ENCODE measurements at regions not wholly inside any gene's neighbourhood (a gene's known extent, or its start where the extent isn't known, plus 50 kb on each side); places are given as distances from the start of the nearest gene placed in this dataset.
A peak's percentile ranks its signal among the peaks of the same experiment; 100 is the strongest.

- in situ Hi-C loops (cut with MboI; ENCODE audit: low sequenced_read_pairs) (no loop called here), intact Hi-C loops (cut with micrococcal nuclease) (loop anchor here (5.0 kb wide), 1 partner anchor 1225 kb away; no protein-coding TSS in a partner anchor), dilution Hi-C loops (cut with HindIII; ENCODE audit: low sequenced_read_pairs, unreplicated experiment) (no loop called here)
- POLR2A ChIA-PET (ENCODE audit: unreplicated experiment) = no interaction called here
- Histone ChIP-seq H4K20me1 (ENCODE audit: insufficient read depth, low read length) (no peaks in the 10 kb centered on the region), H3K14ac (replicated peaks; ENCODE audit: low read depth, low read length) (no peak overlapping the region), H4K8ac (ENCODE audit: low read depth in 2 of 2, low read length in 2 of 2) (no peak overlapping the region), H2AFZ (replicated peaks; ENCODE audit: low read length, poor library complexity) (no peak overlapping the region), H3K36me3 (ENCODE audit: control insufficient read depth, insufficient read depth, low read length) (no peaks in the 10 kb centered on the region), H3K79me1 (ENCODE audit: low read depth in 1 of 2, low read length in 2 of 2) (no peaks in the 10 kb centered on the region), H3K23ac (ENCODE audit: low read depth, low read length) (no peak overlapping the region), H3K9me1 (ENCODE audit: insufficient read depth, low read length) (no peaks in the 10 kb centered on the region), H2AK9ac (replicated peaks; ENCODE audit: low read depth, low read length, poor library complexity) (no peak overlapping the region), H3K18ac (ENCODE audit: low read depth, low read length) (no peak overlapping the region), H3K27me3 (ENCODE audit: control insufficient read depth, insufficient read depth, low read length) (no peaks in the 10 kb centered on the region), H2AK5ac (ENCODE audit: low read depth, low read length) (no peak overlapping the region), H2BK20ac (ENCODE audit: low read depth, low read length) (no peak overlapping the region), H3K56ac (ENCODE audit: extremely low read depth, insufficient read depth, low read length) (no peak overlapping the region), H3K4me3 (ENCODE audit: insufficient read depth, low read depth, low read length) (no peak overlapping the region), H4K91ac (ENCODE audit: insufficient read depth, low read depth, low read length) (no peak overlapping the region), H2BK15ac (ENCODE audit: low read depth, low read length) (no peak overlapping the region), H3K9me3 (ENCODE audit: control insufficient read depth, insufficient read depth, low read length) (no peaks in the 10 kb centered on the region; the same call in 1 of the 2 replicates), H3K4me1 (ENCODE audit: control insufficient read depth, insufficient read depth, low read length) (no peaks in the 10 kb centered on the region), H3K4me2 (ENCODE audit: low read depth, low read length) (no peak overlapping the region), H2BK5ac (ENCODE audit: low read depth, low read length, poor library complexity, severe bottlenecking) (no peak overlapping the region), H3K4ac (ENCODE audit: low read depth, low read length) (no peak overlapping the region), H2BK120ac (ENCODE audit: low read depth, low read length) (no peak overlapping the region), H4K5ac (ENCODE audit: low read depth, low read length) (no peak overlapping the region), H3K27ac (ENCODE audit: insufficient read depth, low read length) (no peak overlapping the region), H3K9ac (ENCODE audit: low read depth, low read length) (no peak overlapping the region)
- TF ChIP-seq NFE2L2 (IDR thresholded peaks at IDR 0.05; ENCODE audit: low read depth, low read length) = no peak
- TF ChIP-seq SMC3 (IDR thresholded peaks at IDR 0.05; ENCODE audit: low read depth, low read length) = no peak
- TF ChIP-seq MAFK (IDR thresholded peaks at IDR 0.05; ENCODE audit: low read depth, low read length) = no peak
- no peak for TF ChIP-seq POLR2A (IDR thresholded peaks at IDR 0.05; ENCODE audit: low read depth, low read length)
- TF ChIP-seq USF2 (IDR thresholded peaks at IDR 0.05; ENCODE audit: low read depth, low read length) = no peak
- TF ChIP-seq BHLHE40 (IDR thresholded peaks at IDR 0.05; ENCODE audit: low read depth, low read length) = no peak
- TF ChIP-seq CEBPB (IDR thresholded peaks at IDR 0.05; ENCODE audit: low read depth, low read length) = no peak
- peak; percentile 44 for TF ChIP-seq CTCF (conservative IDR thresholded peaks at IDR 0.05; ENCODE audit: low read depth, low read length)
- TF ChIP-seq RAD21 (IDR thresholded peaks at IDR 0.05; ENCODE audit: low read length) = peak; percentile 52
- peak; percentile 26 for DNase-seq
- ATAC-seq (ENCODE audit: low read depth) = peak; percentile 89
- CTCF ChIA-PET = no interaction called here
- no TSS peak for BruUV-seq (replicated peaks)
- WGBS, 2 experiments (ENCODE audit: extremely low coverage in 2 of 2, insufficient read length in 1 of 2) = 86% methylated on average over 1 of the region's 6 CpGs; no CpG with 5 or more reads in 1 of the 2 experiments
These were observed 50.5 kb upstream of the COBL start for GRCh38 chr7:51366930-51367613.
